ENCODE measurements at regions not wholly inside any gene's neighbourhood (a gene's known extent, or its start where the extent isn't known, plus 50 kb on each side); places are given as distances from the start of the nearest gene placed in this dataset.

- DNase-seq (ENCODE audit: low spot score in 2 of 2), result no peak
- Mint-ChIP-seq H3K36me3 (no peaks in the 10 kb centered on the region), H3K9me3 (peaks cover 3% of the 10 kb centered on the region), H3K27ac (no peak overlapping the region), H3K27me3 (peaks cover 6% of the 10 kb centered on the region), H3K4me3 (no peak overlapping the region), H3K4me1 (no peaks in the 10 kb centered on the region)
- ATAC-seq (ENCODE audit: low read depth), result no peak
Measured at GRCh38 chr5:6169660-6170059, 208.7 kb downstream of the MED10 start.

DNA sequence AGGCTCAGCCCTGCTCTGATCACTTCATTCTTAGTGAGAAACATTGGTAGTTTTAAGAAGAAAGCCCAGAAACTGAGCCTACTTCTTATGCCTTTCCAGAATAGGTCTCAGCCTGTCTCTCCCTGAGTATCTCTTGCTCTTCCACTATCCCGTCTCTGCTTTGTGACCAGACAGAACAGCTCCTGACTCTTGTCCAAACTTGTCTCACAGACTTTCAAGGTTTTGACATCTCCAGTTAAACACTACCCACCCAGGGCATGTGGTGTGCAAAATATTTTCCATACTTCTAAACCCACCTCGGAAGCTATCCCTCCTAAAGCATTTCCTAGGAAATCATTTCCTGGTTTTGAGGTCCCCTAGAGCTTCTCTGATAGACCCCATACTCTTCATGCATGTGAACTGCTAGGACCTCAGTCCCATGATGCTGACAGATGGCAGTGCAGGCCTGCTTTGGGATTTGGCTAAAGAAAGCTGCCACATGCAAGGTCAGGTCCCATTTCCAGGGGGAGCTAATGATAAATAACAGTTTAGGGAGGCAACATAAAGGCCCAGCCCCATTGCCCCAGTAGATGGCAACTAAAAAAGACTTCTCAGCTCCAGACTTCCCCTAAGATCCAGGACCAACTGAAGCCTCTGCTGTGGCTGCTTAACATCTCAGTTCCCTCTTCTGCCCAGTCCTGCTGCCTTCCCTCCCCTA, 211.5 kb downstream of the MED10 start:
- peaks cover 3% of the 10 kb centered on the region for H3K9me3 Mint-ChIP-seq

DNA sequence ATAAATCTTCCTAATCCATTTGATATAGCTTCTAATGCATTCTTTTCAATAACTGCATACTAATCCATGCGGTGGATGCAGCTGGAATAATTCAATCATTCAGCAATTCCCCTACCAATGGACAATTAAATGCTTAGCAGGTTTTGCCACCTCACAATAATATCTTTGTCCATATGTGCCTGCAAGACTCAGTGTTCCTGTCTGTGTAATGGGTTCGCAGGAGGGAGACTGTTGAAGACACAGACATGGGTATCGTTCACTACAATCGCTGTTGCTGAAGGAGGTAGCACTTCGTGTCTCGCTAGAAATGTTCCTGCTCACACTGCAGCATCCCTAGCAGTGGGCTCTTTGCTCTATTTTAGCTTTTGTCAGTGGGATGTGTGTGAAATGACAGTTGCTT, 214.4 kb downstream of the MED10 start:
- peaks cover 17% of the 10 kb centered on the region for H3K27me3 Mint-ChIP-seq
- H3K4me1 Mint-ChIP-seq, result peaks cover 2% of the 10 kb centered on the region
- no peaks in the 10 kb centered on the region for H3K9me3 Mint-ChIP-seq
- DNase-seq (ENCODE audit: low spot score in 2 of 2) (no peak), ATAC-seq (ENCODE audit: low read depth) (no peak)
- no peak overlapping the region for H3K4me3 Mint-ChIP-seq
- no peaks in the 10 kb centered on the region for H3K36me3 Mint-ChIP-seq
- H3K27ac Mint-ChIP-seq, result no peak overlapping the region

More for the DNA sequence above, 211.5 kb downstream of the MED10 start:
- Mint-ChIP-seq H3K36me3 (no peaks in the 10 kb centered on the region), H3K27ac (no peak overlapping the region), H3K4me3 (no peak overlapping the region), H3K27me3 (peaks cover 13% of the 10 kb centered on the region), H3K4me1 (peaks cover 2% of the 10 kb centered on the region)
- ATAC-seq (ENCODE audit: low read depth) (no peak), DNase-seq (ENCODE audit: low spot score in 2 of 2) (no peak)

GRCh38 chr5:6162175-6162574, 216.2 kb downstream of the MED10 start:
- Mint-ChIP-seq H3K9me3 (no peaks in the 10 kb centered on the region), H3K27ac (no peak overlapping the region), H3K4me1 (peaks cover 6% of the 10 kb centered on the region), H3K4me3 (no peak overlapping the region), H3K27me3 (peaks cover 14% of the 10 kb centered on the region), H3K36me3 (no peaks in the 10 kb centered on the region)
- ATAC-seq (ENCODE audit: low read depth), result no peak
- DNase-seq (ENCODE audit: low spot score in 2 of 2), result no peak

DNA sequence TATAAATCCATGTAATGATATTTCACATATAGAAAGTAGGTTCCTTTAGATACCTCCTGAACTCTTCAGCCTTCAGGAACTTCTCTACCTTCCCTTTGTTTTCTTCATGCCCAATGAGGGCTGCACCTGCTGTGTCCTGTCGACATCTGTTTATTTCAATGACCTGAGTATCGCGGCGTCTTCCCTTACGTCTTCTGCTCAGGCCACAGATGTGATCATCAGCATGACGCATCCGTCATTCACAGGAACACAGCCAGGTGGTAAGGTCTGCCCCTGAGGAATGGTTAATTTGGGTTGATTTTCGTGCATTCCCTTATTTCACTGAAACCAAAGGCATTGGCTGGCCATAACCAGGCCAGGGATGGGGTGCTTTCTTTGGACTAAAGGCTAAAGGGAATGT, 217.1 kb downstream of the MED10 start:
- H3K4me1 Mint-ChIP-seq, result peaks cover 6% of the 10 kb centered on the region
- ATAC-seq (ENCODE audit: low read depth) (no peak), DNase-seq (ENCODE audit: low spot score in 2 of 2) (no peak)
- no peak overlapping the region for H3K4me3 Mint-ChIP-seq
- no peaks in the 10 kb centered on the region for H3K36me3 Mint-ChIP-seq
- H3K9me3 Mint-ChIP-seq, result no peaks in the 10 kb centered on the region
- peaks cover 14% of the 10 kb centered on the region for H3K27me3 Mint-ChIP-seq
- H3K27ac Mint-ChIP-seq, result no peak overlapping the region

- Mint-ChIP-seq H3K27ac (no peak overlapping the region), H3K4me3 (no peak overlapping the region), H3K36me3 (no peaks in the 10 kb centered on the region), H3K27me3 (peaks cover 13% of the 10 kb centered on the region), H3K4me1 (peaks cover 6% of the 10 kb centered on the region), H3K9me3 (no peaks in the 10 kb centered on the region)
- DNase-seq (ENCODE audit: low spot score in 2 of 2) (no peak), ATAC-seq (ENCODE audit: low read depth) (no peak)
Measured at GRCh38 chr5:6159832-6160430, 218.4 kb downstream of the MED10 start.

GRCh38 chr5:6158974-6159831, 219.1 kb downstream of the MED10 start:
- Mint-ChIP-seq H3K27me3 (peaks cover 11% of the 10 kb centered on the region), H3K36me3 (no peaks in the 10 kb centered on the region), H3K9me3 (no peaks in the 10 kb centered on the region), H3K27ac (no peak overlapping the region), H3K4me1 (peaks cover 6% of the 10 kb centered on the region), H3K4me3 (no peak overlapping the region)
- ATAC-seq (ENCODE audit: low read depth) (no peak), DNase-seq (ENCODE audit: low spot score in 2 of 2) (no peak)

GRCh38 chr5:6154216-6154615, 224.1 kb downstream of the MED10 start:
- Mint-ChIP-seq H3K36me3 (peaks cover 1% of the 10 kb centered on the region), H3K9me3 (no peaks in the 10 kb centered on the region), H3K27ac (no peak overlapping the region), H3K4me1 (peaks cover 3% of the 10 kb centered on the region), H3K27me3 (peaks cover 6% of the 10 kb centered on the region), H3K4me3 (no peak overlapping the region)
- DNase-seq (ENCODE audit: low spot score in 2 of 2) (no peak), ATAC-seq (ENCODE audit: low read depth) (no peak)

GRCh38 chr5:6146271-6146670, 232.1 kb downstream of the MED10 start:
- H3K27ac Mint-ChIP-seq, result no peak overlapping the region
- H3K36me3 Mint-ChIP-seq, result peaks cover 1% of the 10 kb centered on the region
- H3K4me3 Mint-ChIP-seq, result no peak overlapping the region
- peaks cover 14% of the 10 kb centered on the region for H3K27me3 Mint-ChIP-seq
- no peaks in the 10 kb centered on the region for H3K4me1 Mint-ChIP-seq
- DNase-seq (ENCODE audit: low spot score in 2 of 2), result no peak
- no peaks in the 10 kb centered on the region for H3K9me3 Mint-ChIP-seq
- no peak for ATAC-seq (ENCODE audit: low read depth)

DNA sequence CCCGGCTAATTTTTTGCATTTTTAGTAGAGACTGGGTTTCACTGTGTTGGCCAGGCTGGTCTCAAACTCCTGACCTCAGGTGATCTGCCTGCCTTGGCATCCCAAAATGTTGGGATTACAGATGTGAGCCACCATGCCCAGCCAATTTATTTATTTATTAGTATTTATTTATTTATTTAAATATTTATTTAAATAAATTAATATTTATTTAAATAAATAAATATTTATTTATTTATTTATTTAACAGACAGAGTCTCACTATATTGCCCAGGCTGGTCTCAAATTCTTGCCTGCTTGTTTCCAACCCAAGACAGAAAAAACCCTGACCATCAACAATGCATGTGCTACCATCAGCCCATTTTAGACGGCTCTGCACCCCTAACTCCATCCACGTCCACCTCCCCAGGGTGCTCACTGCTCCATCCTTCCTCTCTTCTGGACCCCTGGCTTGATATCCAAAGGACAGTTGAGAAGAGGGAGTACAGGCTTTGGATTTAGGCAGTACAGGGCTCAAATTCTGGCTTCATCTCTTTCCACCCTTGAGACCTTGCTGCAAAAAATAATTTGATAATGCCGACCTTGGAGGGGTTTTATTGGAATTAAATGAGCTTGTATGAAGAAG, 232.6 kb downstream of the MED10 start:
- DNase-seq (ENCODE audit: low spot score in 2 of 2), result no peak
- no peak overlapping the region for H3K27ac Mint-ChIP-seq
- peaks cover 14% of the 10 kb centered on the region for H3K27me3 Mint-ChIP-seq
- ATAC-seq (ENCODE audit: low read depth), result no peak
- H3K9me3 Mint-ChIP-seq, result no peaks in the 10 kb centered on the region
- peaks cover 1% of the 10 kb centered on the region for H3K36me3 Mint-ChIP-seq
- no peak overlapping the region for H3K4me3 Mint-ChIP-seq
- H3K4me1 Mint-ChIP-seq, result no peaks in the 10 kb centered on the region

DNA sequence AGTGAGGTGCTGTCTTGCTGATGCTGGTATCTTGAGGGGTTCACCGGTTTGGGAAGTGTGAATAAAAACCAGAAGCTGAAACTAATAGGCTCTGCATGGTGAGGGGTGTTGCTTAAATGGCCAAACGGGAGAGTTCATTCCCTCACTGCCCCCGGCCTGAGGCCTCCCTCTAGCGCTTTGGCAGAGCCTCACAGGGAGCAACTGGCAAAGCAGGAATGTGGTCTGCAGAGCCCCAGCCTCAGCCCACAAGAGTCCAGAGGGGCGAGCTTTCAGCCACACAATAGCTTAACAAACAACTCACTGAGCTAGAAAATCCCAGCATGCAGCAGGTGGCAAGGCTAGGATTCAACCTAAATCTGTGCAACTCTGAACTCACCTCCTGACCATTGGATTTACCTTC, 234.8 kb downstream of the MED10 start:
- Mint-ChIP-seq H3K27me3 (peaks cover 12% of the 10 kb centered on the region), H3K27ac (no peak overlapping the region), H3K4me3 (no peak overlapping the region), H3K4me1 (no peaks in the 10 kb centered on the region), H3K9me3 (no peaks in the 10 kb centered on the region), H3K36me3 (no peaks in the 10 kb centered on the region)
- DNase-seq (ENCODE audit: low spot score in 2 of 2) (no peak), ATAC-seq (ENCODE audit: low read depth) (no peak)

DNA sequence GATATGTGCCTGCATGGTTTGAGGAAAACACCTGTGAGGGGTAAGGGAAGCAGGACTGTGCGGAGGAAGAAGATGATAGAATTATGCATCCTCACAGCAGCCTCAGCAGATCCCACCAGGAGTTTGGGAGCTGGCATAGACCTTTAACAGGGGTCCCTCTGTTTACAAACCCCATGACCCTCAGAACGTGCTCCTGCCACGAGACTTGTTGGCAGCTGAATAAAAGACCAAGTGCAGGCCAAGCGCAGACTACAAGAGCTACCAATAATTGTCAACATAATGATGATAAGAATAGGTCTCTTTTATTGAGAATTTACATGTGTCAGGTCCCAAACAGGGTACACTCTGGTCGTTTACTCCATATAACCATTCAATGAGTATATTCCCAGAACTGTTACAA, 236.0 kb downstream of the MED10 start:
- no peak overlapping the region for H3K4me3 Mint-ChIP-seq
- H3K36me3 Mint-ChIP-seq, result no peaks in the 10 kb centered on the region
- ATAC-seq (ENCODE audit: low read depth) (no peak), DNase-seq (ENCODE audit: low spot score in 2 of 2) (no peak)
- no peaks in the 10 kb centered on the region for H3K4me1 Mint-ChIP-seq
- H3K27me3 Mint-ChIP-seq, result peaks cover 12% of the 10 kb centered on the region
- no peaks in the 10 kb centered on the region for H3K9me3 Mint-ChIP-seq
- no peak overlapping the region for H3K27ac Mint-ChIP-seq

GRCh38 chr5:6140219-6140618, 238.1 kb downstream of the MED10 start:
- H3K4me3 Mint-ChIP-seq, result no peak overlapping the region
- no peak overlapping the region for H3K27ac Mint-ChIP-seq
- no peak for DNase-seq (ENCODE audit: low spot score in 2 of 2)
- no peaks in the 10 kb centered on the region for H3K9me3 Mint-ChIP-seq
- peaks cover 7% of the 10 kb centered on the region for H3K27me3 Mint-ChIP-seq
- H3K4me1 Mint-ChIP-seq, result peaks cover 12% of the 10 kb centered on the region
- no peak for ATAC-seq (ENCODE audit: low read depth)
- no peaks in the 10 kb centered on the region for H3K36me3 Mint-ChIP-seq

GRCh38 chr5:6135977-6136376, 242.4 kb downstream of the MED10 start:
- ATAC-seq (ENCODE audit: low read depth) (peak; percentile 87), DNase-seq (ENCODE audit: low spot score in 2 of 2) (no peak)
- H3K4me3 Mint-ChIP-seq, result no peak overlapping the region
- H3K4me1 Mint-ChIP-seq, result peaks cover 12% of the 10 kb centered on the region
- H3K27ac Mint-ChIP-seq, result no peak overlapping the region
- peaks cover 2% of the 10 kb centered on the region for H3K27me3 Mint-ChIP-seq
- no peaks in the 10 kb centered on the region for H3K36me3 Mint-ChIP-seq
- H3K9me3 Mint-ChIP-seq, result no peaks in the 10 kb centered on the region
